ENCODE measurements at regions not wholly inside any gene's neighbourhood (a gene's known extent, or its start where the extent isn't known, plus 50 kb on each side); places are given as distances from the start of the nearest gene placed in this dataset.

GRCh38 chrX:13899607-13900006, 82.7 kb upstream of the GPM6B start:
- TF ChIP-seq, protein P1, sequence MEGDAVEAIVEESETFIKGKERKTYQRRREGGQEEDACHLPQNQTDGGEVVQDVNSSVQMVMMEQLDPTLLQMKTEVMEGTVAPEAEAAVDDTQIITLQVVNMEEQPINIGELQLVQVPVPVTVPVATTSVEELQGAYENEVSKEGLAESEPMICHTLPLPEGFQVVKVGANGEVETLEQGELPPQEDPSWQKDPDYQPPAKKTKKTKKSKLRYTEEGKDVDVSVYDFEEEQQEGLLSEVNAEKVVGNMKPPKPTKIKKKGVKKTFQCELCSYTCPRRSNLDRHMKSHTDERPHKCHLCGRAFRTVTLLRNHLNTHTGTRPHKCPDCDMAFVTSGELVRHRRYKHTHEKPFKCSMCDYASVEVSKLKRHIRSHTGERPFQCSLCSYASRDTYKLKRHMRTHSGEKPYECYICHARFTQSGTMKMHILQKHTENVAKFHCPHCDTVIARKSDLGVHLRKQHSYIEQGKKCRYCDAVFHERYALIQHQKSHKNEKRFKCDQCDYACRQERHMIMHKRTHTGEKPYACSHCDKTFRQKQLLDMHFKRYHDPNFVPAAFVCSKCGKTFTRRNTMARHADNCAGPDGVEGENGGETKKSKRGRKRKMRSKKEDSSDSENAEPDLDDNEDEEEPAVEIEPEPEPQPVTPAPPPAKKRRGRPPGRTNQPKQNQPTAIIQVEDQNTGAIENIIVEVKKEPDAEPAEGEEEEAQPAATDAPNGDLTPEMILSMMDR (IDR thresholded peaks at IDR 0.05; ENCODE audit: low read length), result no peak
- TF ChIP-seq EZH2phosphoT487 (IDR thresholded peaks at IDR 0.05; ENCODE audit: low read length), result no peak

Measured in MM.1S (cell line).